ENCODE measurements at regions not wholly inside any gene's neighbourhood (a gene's known extent, or its start where the extent isn't known, plus 50 kb on each side); places are given as distances from the start of the nearest gene placed in this dataset.

DNA sequence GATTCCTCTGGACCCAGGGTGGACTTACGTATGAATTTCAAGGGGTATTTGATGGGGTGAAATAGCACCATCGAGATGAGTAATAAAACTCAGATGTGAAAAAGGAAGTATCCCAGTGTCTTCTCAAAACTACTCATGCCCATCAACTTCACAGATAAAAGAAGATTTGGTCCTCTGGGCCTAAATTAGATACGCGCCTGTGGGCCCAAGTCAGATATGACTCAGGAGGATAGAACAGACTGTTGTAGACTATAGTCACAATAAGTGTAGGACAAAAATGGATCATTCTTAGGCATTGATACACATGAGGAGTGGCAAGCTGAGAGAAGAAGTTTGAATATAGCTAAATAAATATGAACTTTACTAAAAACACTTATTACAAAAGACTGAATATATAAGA lies 2438.8 kb downstream of the PCDH9 start:
- DNase-seq (ENCODE audit: low read depth in 2 of 2), result no peak

GRCh38 chr13:64782466-64782865 lies 2447.7 kb downstream of the PCDH9 start:
- DNase-seq (ENCODE audit: low read depth in 2 of 2), result no peak

DNA sequence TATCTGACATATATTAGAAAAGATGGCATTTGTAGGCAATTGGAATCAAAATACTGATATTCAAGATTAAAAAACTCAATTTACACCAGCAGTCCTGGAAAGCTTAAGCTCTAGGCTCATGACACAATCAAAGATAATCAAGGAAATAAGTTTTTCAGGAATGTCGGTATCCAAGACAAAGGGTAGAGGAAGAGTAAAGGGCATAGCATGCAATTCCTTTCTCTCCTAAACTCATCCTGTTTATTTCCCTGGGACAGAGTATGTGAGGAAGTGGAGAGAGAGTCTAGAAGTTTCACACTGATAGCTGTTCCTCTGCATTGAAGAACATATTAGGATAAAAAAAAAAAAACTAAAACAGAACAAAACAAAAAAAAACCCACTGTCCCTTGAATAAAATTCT lies 2452.1 kb downstream of the PCDH9 start:
- DNase-seq (ENCODE audit: low read depth in 2 of 2), result no peak

DNA sequence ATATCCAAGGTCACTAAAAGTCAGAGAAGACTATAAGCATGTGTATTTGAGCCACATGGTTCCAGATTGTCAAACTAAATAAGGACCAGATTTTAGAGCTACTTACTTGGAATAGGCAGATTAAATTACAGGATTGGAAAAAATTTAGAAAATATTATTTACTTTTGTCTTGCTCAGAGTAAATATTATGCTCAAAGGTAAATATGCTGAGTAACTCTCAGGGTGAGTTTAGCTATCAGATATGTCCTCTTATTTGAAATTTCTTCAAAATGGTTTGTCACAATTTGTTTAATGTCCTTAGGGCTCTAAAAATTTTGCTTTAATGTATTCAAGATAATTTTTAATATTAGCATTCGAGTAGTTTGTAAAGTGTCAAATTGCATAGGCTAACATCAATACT lies 2455.2 kb downstream of the PCDH9 start:
- DNase-seq (ENCODE audit: low read depth in 2 of 2), result no peak

DNA sequence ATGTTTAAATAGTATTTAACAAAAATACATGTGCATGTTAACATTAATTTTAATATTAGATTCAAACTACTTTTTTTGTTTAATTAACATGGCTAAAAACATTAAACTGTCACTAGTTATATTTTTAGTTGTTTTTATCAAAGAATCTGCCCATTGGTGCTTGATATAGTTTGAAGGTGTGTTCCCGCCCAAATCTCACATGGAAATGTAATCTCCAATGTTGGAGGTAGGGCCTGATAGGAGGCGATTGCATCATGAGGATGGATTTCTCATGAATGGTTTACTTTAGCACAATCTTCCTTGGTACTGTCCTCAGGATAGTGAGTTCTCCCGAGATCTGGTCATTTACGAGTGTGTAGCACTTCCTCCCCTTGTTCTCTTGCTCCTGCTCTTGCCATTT lies 2459.4 kb downstream of the PCDH9 start:
- DNase-seq (ENCODE audit: low read depth in 2 of 2), result no peak

DNA sequence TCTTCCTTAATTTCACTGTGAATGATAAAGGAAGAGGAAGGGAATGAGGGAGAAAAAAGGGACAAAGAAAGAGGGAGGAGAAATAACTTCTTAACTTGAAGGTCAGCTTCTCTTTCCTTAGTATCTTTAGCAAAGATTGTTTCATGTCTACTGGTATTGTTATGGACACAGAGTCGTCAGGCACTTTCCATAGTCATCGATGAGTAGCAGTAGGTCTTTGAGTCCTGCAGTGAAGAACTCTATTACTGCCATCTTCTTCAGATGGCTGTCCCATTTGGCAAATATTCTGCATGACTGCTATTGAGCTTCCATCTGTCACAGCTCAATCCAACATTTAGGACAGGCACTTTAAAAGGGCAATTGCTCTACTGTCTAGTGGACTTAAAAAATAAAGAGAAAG lies 2463.1 kb downstream of the PCDH9 start:
- no peak for DNase-seq (ENCODE audit: low read depth in 2 of 2)

DNA sequence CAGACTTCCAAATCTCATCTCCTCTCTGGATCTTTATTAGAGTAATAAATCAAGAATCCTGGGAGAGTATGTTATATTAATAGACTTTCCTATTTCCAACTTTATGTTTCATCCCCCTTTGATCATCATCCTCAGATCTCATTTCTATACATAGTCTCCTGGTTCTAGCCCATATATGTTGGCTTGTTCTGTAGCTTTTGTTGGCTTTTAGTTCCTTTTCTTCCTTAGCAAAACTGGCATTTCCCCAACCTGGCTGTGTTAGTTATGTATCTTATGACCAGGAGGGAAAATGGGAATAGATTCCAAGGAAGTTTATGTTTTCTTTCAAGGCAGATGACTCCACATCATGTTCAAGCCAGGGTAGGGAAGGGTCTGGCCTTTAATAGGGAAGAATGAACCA lies 2464.5 kb downstream of the PCDH9 start:
- DNase-seq (ENCODE audit: low read depth in 2 of 2), result no peak

- no peak for DNase-seq (ENCODE audit: low read depth in 2 of 2)
These were observed 2471.5 kb downstream of the PCDH9 start for GRCh38 chr13:64758521-64759244.

DNA sequence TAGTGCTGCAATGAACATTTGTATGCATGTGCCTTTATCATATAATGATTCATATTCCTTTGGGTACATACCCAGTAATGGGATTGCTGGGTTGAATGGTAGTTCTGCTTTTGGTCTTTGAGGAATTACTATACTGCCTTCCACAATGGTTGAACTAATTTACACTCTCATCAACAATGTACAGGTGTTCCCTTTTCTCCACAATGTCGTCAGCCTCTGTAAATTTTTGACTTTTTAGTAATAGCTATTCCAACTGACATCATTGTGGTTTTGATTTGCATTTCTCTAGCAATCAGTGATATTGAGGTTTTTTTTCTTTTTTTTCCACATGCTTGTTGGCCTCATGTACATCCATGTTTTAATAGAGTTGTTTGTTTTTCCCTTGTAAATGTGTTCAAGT lies 2473.5 kb downstream of the PCDH9 start:
- no peak for DNase-seq (ENCODE audit: low read depth in 2 of 2)

DNA sequence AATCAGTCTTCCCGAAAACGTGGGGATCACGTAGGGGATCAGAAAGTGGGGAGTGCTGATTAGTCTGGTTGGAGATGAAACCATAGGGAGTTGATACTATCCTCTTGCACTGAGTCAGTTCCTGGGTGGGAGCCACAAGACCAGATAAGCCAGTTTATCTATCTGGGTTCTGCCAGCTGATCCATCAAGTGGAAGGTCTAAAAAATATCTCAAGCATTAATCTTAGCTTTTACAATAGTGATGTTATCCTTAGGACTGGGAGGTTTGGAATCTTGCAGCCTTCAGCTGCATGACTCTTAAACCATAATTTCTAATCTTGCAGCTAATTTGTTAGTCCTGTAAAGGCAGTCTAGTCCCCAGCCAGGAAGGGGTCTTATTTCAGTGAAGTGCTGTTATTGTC lies 2474.2 kb downstream of the PCDH9 start:
- no peak for DNase-seq (ENCODE audit: low read depth in 2 of 2)

- no peak for DNase-seq (ENCODE audit: low read depth in 2 of 2)
These were observed 2476.7 kb downstream of the PCDH9 start for GRCh38 chr13:64753233-64754000.

- no peak for DNase-seq (ENCODE audit: low read depth in 2 of 2)
These were observed 2480.8 kb downstream of the PCDH9 start for GRCh38 chr13:64749301-64749700.

GRCh38 chr13:64746845-64747244 lies 2483.3 kb downstream of the PCDH9 start:
- DNase-seq (ENCODE audit: low read depth in 2 of 2), result no peak

GRCh38 chr13:64740493-64740892 lies 2489.6 kb downstream of the PCDH9 start:
- no peak for DNase-seq (ENCODE audit: low read depth in 2 of 2)

DNA sequence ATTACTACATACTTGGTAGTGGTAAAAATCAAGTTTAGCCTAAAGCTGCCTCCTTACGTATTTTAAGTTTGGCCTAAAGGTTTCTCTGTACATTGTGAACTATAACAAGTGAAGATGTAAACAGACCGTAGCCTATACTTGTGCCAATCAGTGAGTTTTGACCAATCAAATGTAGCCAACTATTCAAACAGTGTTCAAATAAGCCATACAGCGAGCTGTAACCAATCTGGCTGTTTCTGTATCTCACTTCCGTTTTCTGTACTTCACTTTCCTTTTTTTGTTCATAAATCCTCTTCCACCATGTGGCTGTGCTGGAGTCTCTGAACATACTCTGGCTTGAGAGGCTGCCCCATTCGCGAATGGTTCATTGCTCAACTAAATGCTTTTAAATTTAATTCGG lies 2504.6 kb downstream of the PCDH9 start:
- DNase-seq (ENCODE audit: low read depth in 2 of 2), result no peak

DNA sequence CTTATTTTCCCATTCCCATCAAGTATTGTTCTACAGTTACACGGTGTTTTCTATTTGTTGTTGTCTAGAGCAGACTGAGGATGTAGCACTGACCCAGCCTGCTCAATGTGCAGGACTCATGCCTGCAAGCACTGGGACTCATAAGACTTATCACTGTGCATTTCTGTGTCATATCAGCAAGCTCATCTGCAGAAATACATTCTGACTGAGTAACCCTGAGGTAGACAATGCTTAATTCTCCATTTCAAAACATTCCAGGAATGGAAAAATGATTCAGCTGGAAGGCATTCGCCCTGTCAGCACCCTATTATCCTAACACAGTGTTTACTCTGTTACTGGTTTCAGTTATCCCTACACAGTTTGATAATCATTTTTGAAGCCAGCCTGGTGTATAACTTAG lies 2506.4 kb downstream of the PCDH9 start:
- no peak for DNase-seq (ENCODE audit: low read depth in 2 of 2)

- no peak for DNase-seq (ENCODE audit: low read depth in 2 of 2)
These were observed 2512.0 kb downstream of the PCDH9 start for GRCh38 chr13:64718116-64718515.

DNA sequence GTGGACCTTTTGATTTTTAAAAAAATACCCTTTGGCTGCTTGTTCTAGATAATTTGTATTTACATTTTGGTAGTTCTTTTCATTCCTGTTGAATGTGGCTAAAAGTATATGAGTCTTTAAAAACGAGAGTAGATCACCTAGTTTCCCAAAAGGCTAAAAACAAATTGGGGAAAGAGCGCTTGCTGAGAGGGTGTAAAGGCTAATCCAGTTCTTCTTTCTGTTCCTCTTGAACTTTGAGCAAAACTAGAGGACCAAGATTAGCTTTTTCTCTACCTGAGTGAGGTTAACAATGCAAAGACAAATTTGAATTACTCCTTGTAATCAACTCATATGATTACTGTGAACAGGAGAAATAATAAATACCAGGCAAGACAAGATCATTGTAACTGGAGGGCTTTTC lies 2513.2 kb downstream of the PCDH9 start:
- no peak for DNase-seq (ENCODE audit: low read depth in 2 of 2)

- no peak for DNase-seq (ENCODE audit: low read depth in 2 of 2)
These were observed 2521.1 kb downstream of the PCDH9 start for GRCh38 chr13:64709079-64709478.

GRCh38 chr13:64704121-64704649 lies 2526.0 kb downstream of the PCDH9 start:
- no peak for DNase-seq (ENCODE audit: low read depth in 2 of 2)

- DNase-seq (ENCODE audit: low read depth in 2 of 2), result no peak
These were observed 2532.9 kb downstream of the PCDH9 start for GRCh38 chr13:64697226-64697625.

DNA sequence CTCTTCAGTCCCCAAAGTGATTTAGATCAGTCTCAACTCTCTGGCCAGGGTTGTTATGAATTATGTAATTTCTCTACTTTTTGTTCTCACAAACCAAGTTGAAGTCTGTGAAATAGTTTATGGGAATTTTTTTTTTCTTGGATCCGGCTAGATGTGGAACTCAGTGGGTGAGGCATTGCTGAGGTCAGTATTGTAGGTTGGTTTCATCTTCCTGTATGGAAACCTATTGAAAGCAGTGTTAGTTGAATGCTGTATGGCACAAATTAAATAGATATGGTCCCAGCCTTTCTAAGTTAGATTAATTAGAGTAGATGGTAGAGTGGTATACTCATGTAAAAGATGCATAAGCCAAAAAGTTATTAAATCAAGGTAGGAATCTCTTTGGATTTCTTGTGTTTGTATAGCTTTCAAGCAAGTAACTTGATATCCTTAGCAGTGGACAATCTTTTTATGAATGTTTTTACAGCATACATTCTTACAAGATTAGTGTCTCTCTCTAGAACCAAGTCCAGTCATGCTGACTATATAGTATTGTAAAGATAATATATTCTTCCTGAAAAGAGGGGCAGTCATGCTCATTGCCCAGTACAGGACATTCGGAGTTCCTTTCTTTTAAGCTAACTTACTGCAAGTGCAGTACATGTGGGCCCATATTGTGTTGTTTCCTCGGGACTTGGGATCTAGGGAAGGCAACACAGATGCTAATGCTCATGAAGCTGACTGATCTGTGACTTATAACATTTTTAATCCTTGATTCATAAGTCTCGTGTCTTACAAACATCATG lies 2541.1 kb downstream of the PCDH9 start:
- DNase-seq (ENCODE audit: low read depth in 2 of 2), result no peak
